ENCODE measurements at regions not wholly inside any gene's neighbourhood (a gene's known extent, or its start where the extent isn't known, plus 50 kb on each side); places are given as distances from the start of the nearest gene placed in this dataset.

DNA sequence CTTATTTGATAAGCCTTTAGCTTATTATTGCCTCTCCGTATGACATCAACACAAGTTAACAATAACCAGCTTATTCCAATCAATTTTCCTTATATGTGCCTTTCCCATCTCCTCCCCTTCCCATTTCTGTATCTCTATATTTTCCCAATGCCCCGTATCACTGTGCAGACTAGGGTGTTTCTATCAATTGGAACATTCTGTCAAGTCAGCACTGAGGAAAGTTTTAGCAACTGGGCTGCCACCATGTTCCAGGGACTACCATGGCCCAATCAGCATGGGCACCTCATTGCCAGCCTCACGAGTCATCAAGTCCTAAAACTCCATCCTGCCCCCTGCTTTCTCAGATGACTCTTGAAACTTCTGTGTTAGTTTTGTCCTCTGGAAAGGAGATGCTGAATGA is 973.1 kb upstream of the CNTN5 start (continued):
- TF ChIP-seq, protein P1, sequence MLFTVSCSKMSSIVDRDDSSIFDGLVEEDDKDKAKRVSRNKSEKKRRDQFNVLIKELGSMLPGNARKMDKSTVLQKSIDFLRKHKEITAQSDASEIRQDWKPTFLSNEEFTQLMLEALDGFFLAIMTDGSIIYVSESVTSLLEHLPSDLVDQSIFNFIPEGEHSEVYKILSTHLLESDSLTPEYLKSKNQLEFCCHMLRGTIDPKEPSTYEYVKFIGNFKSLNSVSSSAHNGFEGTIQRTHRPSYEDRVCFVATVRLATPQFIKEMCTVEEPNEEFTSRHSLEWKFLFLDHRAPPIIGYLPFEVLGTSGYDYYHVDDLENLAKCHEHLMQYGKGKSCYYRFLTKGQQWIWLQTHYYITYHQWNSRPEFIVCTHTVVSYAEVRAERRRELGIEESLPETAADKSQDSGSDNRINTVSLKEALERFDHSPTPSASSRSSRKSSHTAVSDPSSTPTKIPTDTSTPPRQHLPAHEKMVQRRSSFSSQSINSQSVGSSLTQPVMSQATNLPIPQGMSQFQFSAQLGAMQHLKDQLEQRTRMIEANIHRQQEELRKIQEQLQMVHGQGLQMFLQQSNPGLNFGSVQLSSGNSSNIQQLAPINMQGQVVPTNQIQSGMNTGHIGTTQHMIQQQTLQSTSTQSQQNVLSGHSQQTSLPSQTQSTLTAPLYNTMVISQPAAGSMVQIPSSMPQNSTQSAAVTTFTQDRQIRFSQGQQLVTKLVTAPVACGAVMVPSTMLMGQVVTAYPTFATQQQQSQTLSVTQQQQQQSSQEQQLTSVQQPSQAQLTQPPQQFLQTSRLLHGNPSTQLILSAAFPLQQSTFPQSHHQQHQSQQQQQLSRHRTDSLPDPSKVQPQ (CRISPR knock-in tag; IDR thresholded peaks at IDR 0.05; ENCODE audit: borderline replicate concordance), result no peak
- TF ChIP-seq, protein P2, sequence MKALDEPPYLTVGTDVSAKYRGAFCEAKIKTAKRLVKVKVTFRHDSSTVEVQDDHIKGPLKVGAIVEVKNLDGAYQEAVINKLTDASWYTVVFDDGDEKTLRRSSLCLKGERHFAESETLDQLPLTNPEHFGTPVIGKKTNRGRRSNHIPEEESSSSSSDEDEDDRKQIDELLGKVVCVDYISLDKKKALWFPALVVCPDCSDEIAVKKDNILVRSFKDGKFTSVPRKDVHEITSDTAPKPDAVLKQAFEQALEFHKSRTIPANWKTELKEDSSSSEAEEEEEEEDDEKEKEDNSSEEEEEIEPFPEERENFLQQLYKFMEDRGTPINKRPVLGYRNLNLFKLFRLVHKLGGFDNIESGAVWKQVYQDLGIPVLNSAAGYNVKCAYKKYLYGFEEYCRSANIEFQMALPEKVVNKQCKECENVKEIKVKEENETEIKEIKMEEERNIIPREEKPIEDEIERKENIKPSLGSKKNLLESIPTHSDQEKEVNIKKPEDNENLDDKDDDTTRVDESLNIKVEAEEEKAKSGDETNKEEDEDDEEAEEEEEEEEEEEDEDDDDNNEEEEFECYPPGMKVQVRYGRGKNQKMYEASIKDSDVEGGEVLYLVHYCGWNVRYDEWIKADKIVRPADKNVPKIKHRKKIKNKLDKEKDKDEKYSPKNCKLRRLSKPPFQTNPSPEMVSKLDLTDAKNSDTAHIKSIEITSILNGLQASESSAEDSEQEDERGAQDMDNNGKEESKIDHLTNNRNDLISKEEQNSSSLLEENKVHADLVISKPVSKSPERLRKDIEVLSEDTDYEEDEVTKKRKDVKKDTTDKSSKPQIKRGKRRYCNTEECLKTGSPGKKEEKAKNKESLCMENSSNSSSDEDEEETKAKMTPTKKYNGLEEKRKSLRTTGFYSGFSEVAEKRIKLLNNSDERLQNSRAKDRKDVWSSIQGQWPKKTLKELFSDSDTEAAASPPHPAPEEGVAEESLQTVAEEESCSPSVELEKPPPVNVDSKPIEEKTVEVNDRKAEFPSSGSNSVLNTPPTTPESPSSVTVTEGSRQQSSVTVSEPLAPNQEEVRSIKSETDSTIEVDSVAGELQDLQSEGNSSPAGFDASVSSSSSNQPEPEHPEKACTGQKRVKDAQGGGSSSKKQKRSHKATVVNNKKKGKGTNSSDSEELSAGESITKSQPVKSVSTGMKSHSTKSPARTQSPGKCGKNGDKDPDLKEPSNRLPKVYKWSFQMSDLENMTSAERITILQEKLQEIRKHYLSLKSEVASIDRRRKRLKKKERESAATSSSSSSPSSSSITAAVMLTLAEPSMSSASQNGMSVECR (CRISPR knock-in tag; IDR thresholded peaks at IDR 0.05), result no peak
- TF ChIP-seq ZNF699 (CRISPR knock-in tag; IDR thresholded peaks at IDR 0.05; ENCODE audit: insufficient replicate concordance), result no peak
- TF ChIP-seq MAFG (tag; conservative IDR thresholded peaks at IDR 0.05), result 0 out of 2 replicates have a peak, but pooled peaks have one; percentile 9
- TF ChIP-seq, protein P3, sequence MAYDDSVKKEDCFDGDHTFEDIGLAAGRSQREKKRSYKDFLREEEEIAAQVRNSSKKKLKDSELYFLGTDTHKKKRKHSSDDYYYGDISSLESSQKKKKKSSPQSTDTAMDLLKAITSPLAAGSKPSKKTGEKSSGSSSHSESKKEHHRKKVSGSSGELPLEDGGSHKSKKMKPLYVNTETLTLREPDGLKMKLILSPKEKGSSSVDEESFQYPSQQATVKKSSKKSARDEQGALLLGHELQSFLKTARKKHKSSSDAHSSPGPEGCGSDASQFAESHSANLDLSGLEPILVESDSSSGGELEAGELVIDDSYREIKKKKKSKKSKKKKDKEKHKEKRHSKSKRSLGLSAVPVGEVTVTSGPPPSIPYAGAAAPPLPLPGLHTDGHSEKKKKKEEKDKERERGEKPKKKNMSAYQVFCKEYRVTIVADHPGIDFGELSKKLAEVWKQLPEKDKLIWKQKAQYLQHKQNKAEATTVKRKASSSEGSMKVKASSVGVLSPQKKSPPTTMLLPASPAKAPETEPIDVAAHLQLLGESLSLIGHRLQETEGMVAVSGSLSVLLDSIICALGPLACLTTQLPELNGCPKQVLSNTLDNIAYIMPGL (CRISPR knock-in tag; IDR thresholded peaks at IDR 0.05), result no peak
- TF ChIP-seq, protein P4, sequence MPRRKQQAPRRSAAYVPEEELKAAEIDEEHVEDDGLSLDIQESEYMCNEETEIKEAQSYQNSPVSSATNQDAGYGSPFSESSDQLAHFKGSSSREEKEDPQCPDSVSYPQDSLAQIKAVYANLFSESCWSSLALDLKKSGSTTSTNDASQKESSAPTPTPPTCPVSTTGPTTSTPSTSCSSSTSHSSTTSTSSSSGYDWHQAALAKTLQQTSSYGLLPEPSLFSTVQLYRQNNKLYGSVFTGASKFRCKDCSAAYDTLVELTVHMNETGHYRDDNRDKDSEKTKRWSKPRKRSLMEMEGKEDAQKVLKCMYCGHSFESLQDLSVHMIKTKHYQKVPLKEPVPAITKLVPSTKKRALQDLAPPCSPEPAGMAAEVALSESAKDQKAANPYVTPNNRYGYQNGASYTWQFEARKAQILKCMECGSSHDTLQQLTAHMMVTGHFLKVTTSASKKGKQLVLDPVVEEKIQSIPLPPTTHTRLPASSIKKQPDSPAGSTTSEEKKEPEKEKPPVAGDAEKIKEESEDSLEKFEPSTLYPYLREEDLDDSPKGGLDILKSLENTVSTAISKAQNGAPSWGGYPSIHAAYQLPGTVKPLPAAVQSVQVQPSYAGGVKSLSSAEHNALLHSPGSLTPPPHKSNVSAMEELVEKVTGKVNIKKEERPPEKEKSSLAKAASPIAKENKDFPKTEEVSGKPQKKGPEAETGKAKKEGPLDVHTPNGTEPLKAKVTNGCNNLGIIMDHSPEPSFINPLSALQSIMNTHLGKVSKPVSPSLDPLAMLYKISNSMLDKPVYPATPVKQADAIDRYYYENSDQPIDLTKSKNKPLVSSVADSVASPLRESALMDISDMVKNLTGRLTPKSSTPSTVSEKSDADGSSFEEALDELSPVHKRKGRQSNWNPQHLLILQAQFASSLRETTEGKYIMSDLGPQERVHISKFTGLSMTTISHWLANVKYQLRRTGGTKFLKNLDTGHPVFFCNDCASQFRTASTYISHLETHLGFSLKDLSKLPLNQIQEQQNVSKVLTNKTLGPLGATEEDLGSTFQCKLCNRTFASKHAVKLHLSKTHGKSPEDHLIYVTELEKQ (CRISPR knock-in tag; IDR thresholded peaks at IDR 0.05), result no peak
- TF ChIP-seq, protein P5, sequence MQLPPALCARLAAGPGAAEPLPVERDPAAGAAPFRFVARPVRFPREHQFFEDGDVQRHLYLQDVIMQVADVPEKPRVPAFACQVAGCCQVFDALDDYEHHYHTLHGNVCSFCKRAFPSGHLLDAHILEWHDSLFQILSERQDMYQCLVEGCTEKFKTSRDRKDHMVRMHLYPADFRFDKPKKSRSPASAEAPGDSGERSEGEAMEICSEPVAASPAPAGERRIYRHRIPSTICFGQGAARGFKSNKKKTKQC (CRISPR knock-in tag; IDR thresholded peaks at IDR 0.05), result no peak
- TF ChIP-seq ZNF184 (CRISPR knock-in tag; IDR thresholded peaks at IDR 0.05), result no peak
- no peak for TF ChIP-seq ZNF584 (CRISPR knock-in tag; IDR thresholded peaks at IDR 0.05; ENCODE audit: low read depth)
- TF ChIP-seq, protein P6, sequence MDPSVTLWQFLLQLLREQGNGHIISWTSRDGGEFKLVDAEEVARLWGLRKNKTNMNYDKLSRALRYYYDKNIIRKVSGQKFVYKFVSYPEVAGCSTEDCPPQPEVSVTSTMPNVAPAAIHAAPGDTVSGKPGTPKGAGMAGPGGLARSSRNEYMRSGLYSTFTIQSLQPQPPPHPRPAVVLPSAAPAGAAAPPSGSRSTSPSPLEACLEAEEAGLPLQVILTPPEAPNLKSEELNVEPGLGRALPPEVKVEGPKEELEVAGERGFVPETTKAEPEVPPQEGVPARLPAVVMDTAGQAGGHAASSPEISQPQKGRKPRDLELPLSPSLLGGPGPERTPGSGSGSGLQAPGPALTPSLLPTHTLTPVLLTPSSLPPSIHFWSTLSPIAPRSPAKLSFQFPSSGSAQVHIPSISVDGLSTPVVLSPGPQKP (CRISPR knock-in tag; IDR thresholded peaks at IDR 0.05), result no peak
- peak; percentile 49 for TF ChIP-seq C11orf30 (IDR thresholded peaks at IDR 0.05; ENCODE audit: low read depth)
- TF ChIP-seq ZNF174 (CRISPR knock-in tag; IDR thresholded peaks at IDR 0.05), result no peak

Data from K562 (cell line).